Activated CD4-positive, alpha-beta T cell treated with anti-CD3 and anti-CD28 coated beads, Interleukin-2, amount 10 ng/mL, durations not matched to agents 24 days and 14 days (primary cell): ENCODE measurements at regions not wholly inside any gene's neighbourhood (a gene's known extent, or its start where the extent isn't known, plus 50 kb on each side); places are given as distances from the start of the nearest gene placed in this dataset.
A peak's percentile ranks its signal among the peaks of the same experiment; 100 is the strongest.

Source experiments
- DNase-seq: peaks from one replicate; pipeline ENCODE4 v3.0.0; 2022
- H3K27ac Mint-ChIP-seq: one replicate; pipeline ENCODE4 v1.8.0; 2022; ENCODE audit warnings: mild to moderate bottlenecking, mixed read lengths
- H3K27me3 Mint-ChIP-seq: one replicate; pipeline ENCODE4 v1.8.0; 2022; ENCODE audit warnings: mixed read lengths
- H3K36me3 Mint-ChIP-seq: one replicate; pipeline ENCODE4 v1.8.0; 2022; ENCODE audit warnings: low read depth, mild to moderate bottlenecking, mixed read lengths
- H3K4me1 Mint-ChIP-seq: one replicate; pipeline ENCODE4 v1.8.0; 2021; ENCODE audit warnings: mixed read lengths
- H3K4me3 Mint-ChIP-seq: one replicate; pipeline ENCODE4 v1.8.0; 2022; ENCODE audit warnings: mild to moderate bottlenecking, moderate library complexity, mixed read lengths
- H3K9me3 Mint-ChIP-seq: one replicate; pipeline ENCODE4 v1.8.0; 2021; ENCODE audit warnings: mixed read lengths
- intact Hi-C: fragments of 100-400 bp; cut with micrococcal nuclease; formaldehyde crosslinking; loops from one replicate; pipeline ENCODE4 v1.15.1; 2023

- intact Hi-C loops = no loop called here
- no peaks in the 10 kb centered on the region for H3K36me3 Mint-ChIP-seq
Observed at GRCh38 chr1:36654586-36654985, 171.9 kb upstream of the CSF3R start.

GRCh38 chr1:36653850-36654249 is 171.1 kb upstream of the CSF3R start:
- DNase-seq = no peak
- peaks cover 13% of the 10 kb centered on the region for H3K27me3 Mint-ChIP-seq
- H3K4me1 Mint-ChIP-seq = peaks cover 6% of the 10 kb centered on the region
- no peaks in the 10 kb centered on the region for H3K36me3 Mint-ChIP-seq
- H3K27ac Mint-ChIP-seq = no peak overlapping the region
- intact Hi-C loops = no loop called here
- no peak overlapping the region for H3K4me3 Mint-ChIP-seq
- no peaks in the 10 kb centered on the region for H3K9me3 Mint-ChIP-seq

More at GRCh38 chr1:36654586-36654985, 171.9 kb upstream of the CSF3R start:
- peaks cover 16% of the 10 kb centered on the region for H3K27me3 Mint-ChIP-seq
- no peak for DNase-seq
- H3K4me1 Mint-ChIP-seq = peaks cover 6% of the 10 kb centered on the region
- no peak overlapping the region for H3K4me3 Mint-ChIP-seq
- H3K9me3 Mint-ChIP-seq = no peaks in the 10 kb centered on the region
- no peak overlapping the region for H3K27ac Mint-ChIP-seq

GRCh38 chr1:36652586-36652985 is 169.9 kb upstream of the CSF3R start:
- Mint-ChIP-seq H3K9me3 (no peaks in the 10 kb centered on the region), H3K27me3 (peaks cover 13% of the 10 kb centered on the region), H3K27ac (no peak overlapping the region), H3K4me3 (no peak overlapping the region), H3K4me1 (peaks cover 6% of the 10 kb centered on the region), H3K36me3 (no peaks in the 10 kb centered on the region)
- intact Hi-C loops = no loop called here
- no peak for DNase-seq

- intact Hi-C loops = no loop called here
- Mint-ChIP-seq H3K4me1 (peaks cover 6% of the 10 kb centered on the region), H3K36me3 (no peaks in the 10 kb centered on the region), H3K27ac (no peak overlapping the region), H3K27me3 (peaks cover 13% of the 10 kb centered on the region), H3K9me3 (no peaks in the 10 kb centered on the region), H3K4me3 (no peak overlapping the region)
- DNase-seq = no peak
Observed at GRCh38 chr1:36652011-36652410, 169.3 kb upstream of the CSF3R start.

GRCh38 chr1:36651176-36651910 is 168.6 kb upstream of the CSF3R start:
- intact Hi-C loops = no loop called here
- no peak for DNase-seq
- peaks cover 14% of the 10 kb centered on the region for H3K27me3 Mint-ChIP-seq
- no peaks in the 10 kb centered on the region for H3K36me3 Mint-ChIP-seq
- no peaks in the 10 kb centered on the region for H3K9me3 Mint-ChIP-seq
- peaks cover 6% of the 10 kb centered on the region for H3K4me1 Mint-ChIP-seq
- no peak overlapping the region for H3K27ac Mint-ChIP-seq
- no peak overlapping the region for H3K4me3 Mint-ChIP-seq

GRCh38 chr1:36650200-36651065 is 167.7 kb upstream of the CSF3R start:
- Mint-ChIP-seq H3K27me3 (peaks cover 15% of the 10 kb centered on the region), H3K9me3 (no peaks in the 10 kb centered on the region), H3K27ac (no peak overlapping the region), H3K4me1 (peaks cover 6% of the 10 kb centered on the region), H3K36me3 (no peaks in the 10 kb centered on the region), H3K4me3 (no peak overlapping the region)
- intact Hi-C loops = no loop called here
- peak; percentile 87 for DNase-seq

- intact Hi-C loops = no loop called here
- Mint-ChIP-seq H3K4me3 (no peak overlapping the region), H3K27me3 (peaks cover 7% of the 10 kb centered on the region), H3K27ac (no peak overlapping the region), H3K9me3 (no peaks in the 10 kb centered on the region), H3K4me1 (peaks cover 6% of the 10 kb centered on the region), H3K36me3 (no peaks in the 10 kb centered on the region)
- DNase-seq = no peak
Observed at GRCh38 chr1:36645867-36646266, 163.2 kb upstream of the CSF3R start.

- no peak overlapping the region for H3K27ac Mint-ChIP-seq
- no peaks in the 10 kb centered on the region for H3K9me3 Mint-ChIP-seq
- DNase-seq = no peak
- no peaks in the 10 kb centered on the region for H3K4me1 Mint-ChIP-seq
- H3K36me3 Mint-ChIP-seq = no peaks in the 10 kb centered on the region
- intact Hi-C loops = no loop called here
- H3K4me3 Mint-ChIP-seq = no peak overlapping the region
- H3K27me3 Mint-ChIP-seq = peaks cover 2% of the 10 kb centered on the region
Observed at GRCh38 chr1:36644556-36644955, 161.8 kb upstream of the CSF3R start.

GRCh38 chr1:36643371-36644270 is 160.9 kb upstream of the CSF3R start:
- H3K27ac Mint-ChIP-seq = no peak overlapping the region

GRCh38 chr1:36642802-36643201 is 160.1 kb upstream of the CSF3R start:
- H3K9me3 Mint-ChIP-seq = no peaks in the 10 kb centered on the region
- no peak overlapping the region for H3K27ac Mint-ChIP-seq
- H3K4me1 Mint-ChIP-seq = no peaks in the 10 kb centered on the region
- intact Hi-C loops = no loop called here
- no peaks in the 10 kb centered on the region for H3K36me3 Mint-ChIP-seq
- H3K4me3 Mint-ChIP-seq = no peak overlapping the region
- peaks cover 4% of the 10 kb centered on the region for H3K27me3 Mint-ChIP-seq
- DNase-seq = no peak

More at GRCh38 chr1:36643371-36644270, 160.9 kb upstream of the CSF3R start:
- DNase-seq = no peak
- no peaks in the 10 kb centered on the region for H3K9me3 Mint-ChIP-seq
- intact Hi-C loops = no loop called here
- no peak overlapping the region for H3K4me3 Mint-ChIP-seq
- no peaks in the 10 kb centered on the region for H3K36me3 Mint-ChIP-seq
- peaks cover 2% of the 10 kb centered on the region for H3K27me3 Mint-ChIP-seq
- no peaks in the 10 kb centered on the region for H3K4me1 Mint-ChIP-seq

GRCh38 chr1:36641776-36642175 is 159.1 kb upstream of the CSF3R start:
- Mint-ChIP-seq H3K36me3 (no peaks in the 10 kb centered on the region), H3K4me3 (no peak overlapping the region), H3K27ac (no peak overlapping the region), H3K4me1 (no peaks in the 10 kb centered on the region), H3K27me3 (peaks cover 4% of the 10 kb centered on the region), H3K9me3 (no peaks in the 10 kb centered on the region)
- DNase-seq = no peak
- intact Hi-C loops = no loop called here

- no peaks in the 10 kb centered on the region for H3K4me1 Mint-ChIP-seq
- H3K36me3 Mint-ChIP-seq = no peaks in the 10 kb centered on the region
- no peak for DNase-seq
- peaks cover 6% of the 10 kb centered on the region for H3K27me3 Mint-ChIP-seq
- intact Hi-C loops = no loop called here
- H3K27ac Mint-ChIP-seq = no peak overlapping the region
- no peak overlapping the region for H3K4me3 Mint-ChIP-seq
- H3K9me3 Mint-ChIP-seq = no peaks in the 10 kb centered on the region
Observed at GRCh38 chr1:36639461-36639860, 156.7 kb upstream of the CSF3R start.

- Mint-ChIP-seq H3K4me3 (no peak overlapping the region), H3K4me1 (no peaks in the 10 kb centered on the region)
- intact Hi-C loops = no loop called here
Observed at GRCh38 chr1:36638268-36638667, 155.6 kb upstream of the CSF3R start.

More at GRCh38 chr1:36638268-36638667, 155.6 kb upstream of the CSF3R start:
- H3K27ac Mint-ChIP-seq = no peak overlapping the region
- no peaks in the 10 kb centered on the region for H3K9me3 Mint-ChIP-seq
- H3K36me3 Mint-ChIP-seq = no peaks in the 10 kb centered on the region
- DNase-seq = no peak
- H3K27me3 Mint-ChIP-seq = peaks cover 6% of the 10 kb centered on the region
